ENCODE measurements at regions not wholly inside any gene's neighbourhood (a gene's known extent, or its start where the extent isn't known, plus 50 kb on each side); places are given as distances from the start of the nearest gene placed in this dataset.

- Histone ChIP-seq H3K36me3 (ENCODE audit: control insufficient read depth in 1 of 2, insufficient read depth in 2 of 2, low read depth in 1 of 2, low read length in 2 of 2) (no peaks in the 10 kb centered on the region), H3K79me1 (replicated peaks; ENCODE audit: low read length, poor library complexity, severe bottlenecking) (no peaks in the 10 kb centered on the region), H2BK120ac (ENCODE audit: low read depth, low read length) (no peak overlapping the region), H3K4me3 (ENCODE audit: insufficient read depth in 1 of 2, low read depth in 1 of 2, low read length in 2 of 2) (no peak overlapping the region), H3K4ac (ENCODE audit: low read depth in 1 of 2, low read length in 2 of 2) (no peak overlapping the region), H3K9me3 (ENCODE audit: control insufficient read depth, low read length) (no peaks in the 10 kb centered on the region), H3K4me2 (ENCODE audit: low read length, poor library complexity, severe bottlenecking) (no peak overlapping the region), H3K27ac (ENCODE audit: low read length, poor library complexity, severe bottlenecking) (no peak overlapping the region), H2AK5ac (ENCODE audit: low read length, severe bottlenecking) (no peak overlapping the region), H4K91ac (ENCODE audit: low read length) (no peak overlapping the region), H3K9ac (ENCODE audit: low read length) (no peak overlapping the region), H3K4me1 (ENCODE audit: control insufficient read depth, insufficient read depth, low read depth, low read length) (no peaks in the 10 kb centered on the region), H2BK12ac (ENCODE audit: low read length in 2 of 2) (no peak overlapping the region), H2AFZ (ENCODE audit: low read depth, low read length) (no peak overlapping the region), H4K8ac (ENCODE audit: low read length) (no peak overlapping the region), H3K18ac (ENCODE audit: low read depth in 1 of 2, low read length in 2 of 2) (no peak overlapping the region), H2BK15ac (ENCODE audit: low read depth, poor library complexity, severe bottlenecking) (no peak overlapping the region), H2BK5ac (ENCODE audit: low read depth, low read length, poor library complexity, severe bottlenecking) (no peak overlapping the region), H3K27me3 (ENCODE audit: control insufficient read depth in 1 of 2, insufficient read depth in 1 of 2, low read length in 2 of 2) (peaks cover 0 to 4% of the 10 kb centered on the region in 2 experiments), H3K14ac (ENCODE audit: low read length in 2 of 2) (no peak overlapping the region), H3K23ac (ENCODE audit: low read length in 2 of 2) (no peak overlapping the region)
- no peak for DNase-seq
- WGBS = 90% methylated on average over 7 of the region's 7 CpGs
Measured at GRCh38 chr10:42988069-42988468, 88.8 kb upstream of the RET start.

DNA sequence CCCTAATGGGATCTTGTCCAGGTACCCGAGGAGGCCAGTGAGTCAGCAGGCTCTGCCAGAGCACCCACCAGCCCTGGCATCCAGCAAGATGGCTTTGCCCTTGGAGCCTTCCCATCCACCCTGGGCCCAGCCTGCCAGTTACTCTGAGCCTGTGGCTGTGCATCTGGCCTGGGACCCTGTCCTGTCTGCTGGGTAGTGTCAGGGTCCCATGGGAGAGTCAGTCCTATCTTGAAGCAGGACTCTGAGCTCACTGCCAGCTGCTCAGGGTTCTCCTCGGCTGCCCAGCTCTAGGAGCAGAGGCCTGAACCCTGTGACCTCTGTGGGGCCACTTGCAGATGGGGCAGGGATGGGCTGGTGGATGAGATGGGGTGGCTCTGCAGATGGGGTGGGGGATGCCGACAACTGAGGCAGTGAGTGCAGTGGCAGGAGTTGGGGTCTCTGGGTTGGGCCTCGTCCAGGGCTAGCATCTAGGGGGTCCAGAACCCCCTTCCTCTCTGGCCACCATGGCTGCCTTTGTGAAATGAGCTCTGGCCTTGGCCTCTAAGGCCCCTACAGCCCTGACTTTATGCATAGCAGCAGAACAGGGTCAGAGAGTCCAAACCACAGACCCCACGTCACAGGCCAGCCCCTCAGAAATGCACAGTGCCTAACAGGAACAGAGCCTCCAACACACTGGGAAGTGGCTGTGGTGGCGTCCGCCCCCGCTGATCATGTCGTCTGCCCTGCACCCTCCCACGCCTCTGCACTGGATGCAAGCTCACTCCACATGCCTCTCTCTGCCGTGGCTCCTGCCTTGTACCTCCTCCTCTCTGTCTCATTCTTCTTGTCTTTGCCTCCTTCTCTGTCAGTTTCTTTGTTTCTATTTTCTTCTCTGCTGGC is 88.1 kb upstream of the RET start:
- H2BK15ac ChIP-seq (ENCODE audit: low read depth, poor library complexity, severe bottlenecking) = no peak overlapping the region
- H3K4me3 ChIP-seq (ENCODE audit: insufficient read depth in 1 of 2, low read depth in 1 of 2, low read length in 2 of 2) = no peak overlapping the region
- no peak overlapping the region for H3K14ac ChIP-seq (ENCODE audit: low read length in 2 of 2)

DNA sequence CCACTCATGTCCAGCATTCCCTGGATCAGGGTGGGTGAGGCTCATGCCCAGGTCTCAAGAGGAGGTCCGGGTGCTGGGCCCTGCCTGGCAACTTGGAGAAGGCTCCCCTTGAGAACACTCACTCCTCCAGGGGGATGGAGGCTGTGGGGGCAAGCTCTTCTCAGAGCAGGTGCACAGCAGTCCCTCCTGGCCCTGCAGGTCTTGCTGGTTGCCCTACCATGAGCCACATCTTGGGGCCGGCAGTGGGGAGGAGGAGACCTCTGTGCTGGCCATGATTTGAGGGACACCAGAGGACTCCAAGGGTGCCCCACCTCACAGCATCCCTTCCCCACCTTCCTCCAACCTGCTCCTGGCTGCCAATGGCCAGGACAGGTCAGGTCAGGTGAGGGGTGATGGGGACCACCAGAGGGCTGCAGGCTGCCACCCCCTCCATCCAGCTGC is 87.4 kb upstream of the RET start:
- Histone ChIP-seq H2BK5ac (ENCODE audit: low read depth, low read length, poor library complexity, severe bottlenecking) (no peak overlapping the region), H3K18ac (ENCODE audit: low read depth in 1 of 2, low read length in 2 of 2) (no peak overlapping the region), H3K27ac (ENCODE audit: low read length, poor library complexity, severe bottlenecking) (no peak overlapping the region), H2AFZ (ENCODE audit: low read depth, low read length) (no peak overlapping the region), H4K8ac (ENCODE audit: low read length) (no peak overlapping the region), H3K4me2 (ENCODE audit: low read length, poor library complexity, severe bottlenecking) (no peak overlapping the region), H3K23ac (ENCODE audit: low read length in 2 of 2) (no peak overlapping the region), H3K14ac (ENCODE audit: low read length in 2 of 2) (no peak overlapping the region), H3K27me3 (ENCODE audit: control insufficient read depth in 1 of 2, insufficient read depth in 1 of 2, low read length in 2 of 2) (peaks cover 0 to 4% of the 10 kb centered on the region in 2 experiments), H3K4ac (ENCODE audit: low read depth in 1 of 2, low read length in 2 of 2) (no peak overlapping the region), H3K9ac (ENCODE audit: low read length) (no peak overlapping the region), H3K36me3 (ENCODE audit: control insufficient read depth in 1 of 2, insufficient read depth in 2 of 2, low read depth in 1 of 2, low read length in 2 of 2) (no peaks in the 10 kb centered on the region), H3K79me1 (replicated peaks; ENCODE audit: low read length, poor library complexity, severe bottlenecking) (no peaks in the 10 kb centered on the region), H3K4me1 (ENCODE audit: control insufficient read depth, insufficient read depth, low read depth, low read length) (no peaks in the 10 kb centered on the region), H2BK12ac (ENCODE audit: low read length in 2 of 2) (no peak overlapping the region), H2AK5ac (ENCODE audit: low read length, severe bottlenecking) (no peak overlapping the region), H2BK120ac (ENCODE audit: low read depth, low read length) (no peak overlapping the region), H4K91ac (ENCODE audit: low read length) (no peak overlapping the region), H3K9me3 (ENCODE audit: control insufficient read depth, low read length) (no peaks in the 10 kb centered on the region), H2BK15ac (ENCODE audit: low read depth, poor library complexity, severe bottlenecking) (no peak overlapping the region), H3K4me3 (ENCODE audit: insufficient read depth in 1 of 2, low read depth in 1 of 2, low read length in 2 of 2) (no peak overlapping the region)
- DNase-seq = no peak
- WGBS = no CpG with 5 or more reads among the region's 2 CpGs

More for the DNA sequence above, 88.1 kb upstream of the RET start:
- no peak overlapping the region for H2BK120ac ChIP-seq (ENCODE audit: low read depth, low read length)
- H4K91ac ChIP-seq (ENCODE audit: low read length) = no peak overlapping the region
- H3K9me3 ChIP-seq (ENCODE audit: control insufficient read depth, low read length) = no peaks in the 10 kb centered on the region
- H3K4ac ChIP-seq (ENCODE audit: low read depth in 1 of 2, low read length in 2 of 2) = no peak overlapping the region
- no peak for DNase-seq
- no peak overlapping the region for H3K4me2 ChIP-seq (ENCODE audit: low read length, poor library complexity, severe bottlenecking)
- no peak overlapping the region for H2BK12ac ChIP-seq (ENCODE audit: low read length in 2 of 2)
- H3K23ac ChIP-seq (ENCODE audit: low read length in 2 of 2) = no peak overlapping the region
- no peaks in the 10 kb centered on the region for H3K36me3 ChIP-seq (ENCODE audit: control insufficient read depth in 1 of 2, insufficient read depth in 2 of 2, low read depth in 1 of 2, low read length in 2 of 2)
- no peaks in the 10 kb centered on the region for H3K79me1 ChIP-seq (replicated peaks; ENCODE audit: low read length, poor library complexity, severe bottlenecking)
- H2AK5ac ChIP-seq (ENCODE audit: low read length, severe bottlenecking) = no peak overlapping the region
- H3K4me1 ChIP-seq (ENCODE audit: control insufficient read depth, insufficient read depth, low read depth, low read length) = no peaks in the 10 kb centered on the region
- no peak overlapping the region for H3K18ac ChIP-seq (ENCODE audit: low read depth in 1 of 2, low read length in 2 of 2)
- no peak overlapping the region for H2BK5ac ChIP-seq (ENCODE audit: low read depth, low read length, poor library complexity, severe bottlenecking)
- no peak overlapping the region for H4K8ac ChIP-seq (ENCODE audit: low read length)
- no peak overlapping the region for H2AFZ ChIP-seq (ENCODE audit: low read depth, low read length)
- peaks cover 0 to 4% of the 10 kb centered on the region in 2 experiments for H3K27me3 ChIP-seq (ENCODE audit: control insufficient read depth in 1 of 2, insufficient read depth in 1 of 2, low read length in 2 of 2)
- 77% methylated on average over 11 of the region's 11 CpGs for WGBS
- H3K9ac ChIP-seq (ENCODE audit: low read length) = no peak overlapping the region
- H3K27ac ChIP-seq (ENCODE audit: low read length, poor library complexity, severe bottlenecking) = no peak overlapping the region

DNA sequence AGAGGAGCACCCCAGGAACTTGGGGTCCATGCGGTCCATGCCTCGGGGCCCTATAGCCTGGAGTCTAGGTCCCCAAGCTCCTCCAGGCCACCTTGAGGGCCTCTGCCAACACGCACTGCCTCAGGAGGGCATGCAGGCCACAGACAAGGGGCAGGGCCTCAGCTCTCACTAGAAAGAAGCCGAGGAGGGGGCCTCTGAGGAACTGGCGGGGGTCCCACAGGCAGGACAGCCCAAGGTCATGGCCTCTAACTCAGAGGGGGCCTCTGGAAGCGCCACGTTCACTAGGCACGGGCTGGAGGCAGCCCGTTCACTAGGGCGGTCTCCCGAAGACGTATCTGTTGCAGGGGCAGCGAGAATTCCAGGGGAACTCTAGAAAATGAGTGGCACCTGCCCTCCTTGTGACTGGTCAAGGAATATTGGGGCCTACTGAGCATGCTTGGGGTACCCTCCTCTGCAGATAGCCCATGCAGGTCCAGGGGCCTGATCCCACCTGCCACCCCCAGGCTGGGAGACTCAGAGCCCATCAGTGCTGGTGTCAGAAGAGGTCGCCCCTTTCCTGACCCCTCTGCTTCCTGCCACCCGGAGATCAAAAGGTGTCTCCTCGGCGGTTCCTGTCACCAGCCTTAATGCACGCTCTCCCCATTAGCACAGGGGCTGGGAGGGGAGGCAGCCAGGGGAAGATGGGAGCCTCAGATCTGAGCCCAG is 86.7 kb upstream of the RET start:
- Histone ChIP-seq H3K14ac (ENCODE audit: low read length in 2 of 2) (no peak overlapping the region), H3K23ac (ENCODE audit: low read length in 2 of 2) (no peak overlapping the region), H2BK5ac (ENCODE audit: low read depth, low read length, poor library complexity, severe bottlenecking) (no peak overlapping the region), H3K4me2 (ENCODE audit: low read length, poor library complexity, severe bottlenecking) (no peak overlapping the region), H3K4me3 (ENCODE audit: insufficient read depth in 1 of 2, low read depth in 1 of 2, low read length in 2 of 2) (no peak overlapping the region), H2BK12ac (ENCODE audit: low read length in 2 of 2) (no peak overlapping the region), H2BK120ac (ENCODE audit: low read depth, low read length) (no peak overlapping the region), H3K27ac (ENCODE audit: low read length, poor library complexity, severe bottlenecking) (no peak overlapping the region), H2AFZ (ENCODE audit: low read depth, low read length) (no peak overlapping the region), H2BK15ac (ENCODE audit: low read depth, poor library complexity, severe bottlenecking) (no peak overlapping the region), H3K27me3 (ENCODE audit: control insufficient read depth in 1 of 2, insufficient read depth in 1 of 2, low read length in 2 of 2) (peaks cover 0 to 4% of the 10 kb centered on the region in 2 experiments), H3K4me1 (ENCODE audit: control insufficient read depth, insufficient read depth, low read depth, low read length) (no peaks in the 10 kb centered on the region), H4K8ac (ENCODE audit: low read length) (no peak overlapping the region), H4K91ac (ENCODE audit: low read length) (no peak overlapping the region), H3K4ac (ENCODE audit: low read depth in 1 of 2, low read length in 2 of 2) (no peak overlapping the region), H3K9me3 (ENCODE audit: control insufficient read depth, low read length) (no peaks in the 10 kb centered on the region), H3K18ac (ENCODE audit: low read depth in 1 of 2, low read length in 2 of 2) (no peak overlapping the region), H3K79me1 (replicated peaks; ENCODE audit: low read length, poor library complexity, severe bottlenecking) (no peaks in the 10 kb centered on the region), H2AK5ac (ENCODE audit: low read length, severe bottlenecking) (no peak overlapping the region), H3K36me3 (ENCODE audit: control insufficient read depth in 1 of 2, insufficient read depth in 2 of 2, low read depth in 1 of 2, low read length in 2 of 2) (no peaks in the 10 kb centered on the region), H3K9ac (ENCODE audit: low read length) (no peak overlapping the region)
- DNase-seq = no peak
- 77% methylated on average over 18 of the region's 18 CpGs for WGBS

All from mesenchymal stem cell (in vitro differentiated cells and primary cell).